Vagina (tissue), 2 donors: ENCODE measurements at regions not wholly inside any gene's neighbourhood (a gene's known extent, or its start where the extent isn't known, plus 50 kb on each side); places are given as distances from the start of the nearest gene placed in this dataset.
A peak's percentile ranks its signal among the peaks of the same experiment; 100 is the strongest.

Experiments used
- DNase-seq, 2 donors: peaks; one replicate each; pipeline ENCODE4 v3.0.0-alpha.2; 2017; ENCODE audit errors: extremely low spot score in 2 of 2
- H3K27ac ChIP-seq: fragments of 200-600 bp; sonication (generic); one replicate; pipeline ENCODE4 v1.5.1; 2019
- H3K27me3 ChIP-seq: fragments of 200-600 bp; sonication (generic); one replicate; pipeline ENCODE4 v1.5.1; 2019
- H3K36me3 ChIP-seq, 2 donors: fragments of 200-600 bp; sonication (generic); one replicate each; pipeline ENCODE4 v1.5.1; 2017 to 2019
- H3K4me1 ChIP-seq: fragments of 200-600 bp; sonication (generic); one replicate; pipeline ENCODE4 v1.5.1; 2019
- H3K4me3 ChIP-seq, 2 donors: fragments of 200-600 bp; sonication (generic); 1 replicate in 1 of 2; 2 replicates in 1 of 2; pipeline ENCODE4 v1.5.1; 2016 to 2019
- H3K9me3 ChIP-seq: fragments of 200-600 bp; sonication (generic); one replicate; pipeline ENCODE4 v1.5.1; 2019
- CTCF ChIP-seq, 3 experiments: fragments of 450-650 bp in 2 of 3; fragments of 200-600 bp in 1 of 3; sonication (generic) in 1 of 3; IDR thresholded peaks; one replicate each; pipeline ENCODE4 v1.5.1; 2017 to 2019; ENCODE audit warnings: antibody characterized with exemption in 3 of 3, mild to moderate bottlenecking in 2 of 3, moderate library complexity in 2 of 3
- POLR2A ChIP-seq, 2 donors: fragments of 450-650 bp; IDR thresholded peaks; one replicate each; pipeline ENCODE4 v1.6.1; 2017; ENCODE audit warnings: antibody characterized with exemption in 2 of 2, mild to moderate bottlenecking in 2 of 2, moderate library complexity in 2 of 2
- POLR2AphosphoS5 ChIP-seq, 2 donors: sonication (generic); formaldehyde crosslinking; IDR thresholded peaks; one replicate each; pipeline ENCODE4 v1.9.0; 2017; ENCODE audit warnings: antibody characterized with exemption in 2 of 2, mild to moderate bottlenecking in 2 of 2, low read depth in 1 of 2; ENCODE audit not compliant: insufficient read depth in 1 of 2
- intact Hi-C: fragments of 100-400 bp; cut with DNase I; formaldehyde crosslinking; loops from one replicate; pipeline ENCODE4 v1.15.1; 2023

GRCh38 chr12:116455540-116456329 lies 103.4 kb upstream of the MAP1LC3B2 start:
- Histone ChIP-seq H3K4me1 (peaks cover 38% of the 10 kb centered on the region), H3K36me3 (no peaks in the 10 kb centered on the region), H3K27me3 (no peaks in the 10 kb centered on the region), H3K4me3 (peak overlapping the region in 1 of 2 donors; percentile 8), H3K9me3 (no peaks in the 10 kb centered on the region), H3K27ac (peak overlapping the region; percentile 79)
- DNase-seq, result peak in 1 of 2 donors; percentile 97
- intact Hi-C loops, result no loop called here
- TF ChIP-seq POLR2A (IDR thresholded peaks at IDR 0.05), result no peak
- TF ChIP-seq POLR2AphosphoS5 (IDR thresholded peaks at IDR 0.05; ENCODE audit: insufficient read depth in 1 of 2, low read depth in 1 of 2), result peak; percentile 33 to 96

- no peaks in the 10 kb centered on the region for H3K27me3 ChIP-seq
- intact Hi-C loops, result no loop called here
- no peak overlapping the region for H3K4me3 ChIP-seq
- no peak for TF ChIP-seq POLR2AphosphoS5 (IDR thresholded peaks at IDR 0.05; ENCODE audit: insufficient read depth in 1 of 2, low read depth in 1 of 2)
- TF ChIP-seq CTCF (IDR thresholded peaks at IDR 0.05), result no peak
- TF ChIP-seq POLR2A (IDR thresholded peaks at IDR 0.05), result no peak
- peaks cover 38% of the 10 kb centered on the region for H3K4me1 ChIP-seq
- DNase-seq, result no peak
- no peaks in the 10 kb centered on the region for H3K9me3 ChIP-seq
- H3K27ac ChIP-seq, result peak overlapping the region; percentile 79
- no peaks in the 10 kb centered on the region for H3K36me3 ChIP-seq
Observed at GRCh38 chr12:116456330-116457082, 102.7 kb upstream of the MAP1LC3B2 start.

- intact Hi-C loops, result no loop called here
- no peak for DNase-seq
Observed at GRCh38 chr12:116458492-116458891, 100.7 kb upstream of the MAP1LC3B2 start.

GRCh38 chr12:116459011-116459875 lies 99.9 kb upstream of the MAP1LC3B2 start:
- intact Hi-C loops, result no loop called here
- no peaks in the 10 kb centered on the region for H3K27me3 ChIP-seq
- no peaks in the 10 kb centered on the region for H3K36me3 ChIP-seq
- TF ChIP-seq POLR2A (IDR thresholded peaks at IDR 0.05), result no peak
- TF ChIP-seq POLR2AphosphoS5 (IDR thresholded peaks at IDR 0.05; ENCODE audit: insufficient read depth in 1 of 2, low read depth in 1 of 2), result no peak
- TF ChIP-seq CTCF (IDR thresholded peaks at IDR 0.05), result no peak
- no peak overlapping the region for H3K4me3 ChIP-seq
- no peak overlapping the region for H3K27ac ChIP-seq
- peaks cover 36% of the 10 kb centered on the region for H3K4me1 ChIP-seq
- H3K9me3 ChIP-seq, result no peaks in the 10 kb centered on the region
- no peak for DNase-seq

More at GRCh38 chr12:116458492-116458891, 100.7 kb upstream of the MAP1LC3B2 start:
- TF ChIP-seq POLR2A (IDR thresholded peaks at IDR 0.05) (no peak), CTCF (IDR thresholded peaks at IDR 0.05) (no peak), POLR2AphosphoS5 (IDR thresholded peaks at IDR 0.05; ENCODE audit: insufficient read depth in 1 of 2, low read depth in 1 of 2) (no peak)
- Histone ChIP-seq H3K27me3 (no peaks in the 10 kb centered on the region), H3K36me3 (no peaks in the 10 kb centered on the region), H3K4me3 (no peak overlapping the region), H3K4me1 (peaks cover 38% of the 10 kb centered on the region), H3K27ac (no peak overlapping the region), H3K9me3 (no peaks in the 10 kb centered on the region)
